ENCODE measurements at regions not wholly inside any gene's neighbourhood (a gene's known extent, or its start where the extent isn't known, plus 50 kb on each side); places are given as distances from the start of the nearest gene placed in this dataset.

DNA sequence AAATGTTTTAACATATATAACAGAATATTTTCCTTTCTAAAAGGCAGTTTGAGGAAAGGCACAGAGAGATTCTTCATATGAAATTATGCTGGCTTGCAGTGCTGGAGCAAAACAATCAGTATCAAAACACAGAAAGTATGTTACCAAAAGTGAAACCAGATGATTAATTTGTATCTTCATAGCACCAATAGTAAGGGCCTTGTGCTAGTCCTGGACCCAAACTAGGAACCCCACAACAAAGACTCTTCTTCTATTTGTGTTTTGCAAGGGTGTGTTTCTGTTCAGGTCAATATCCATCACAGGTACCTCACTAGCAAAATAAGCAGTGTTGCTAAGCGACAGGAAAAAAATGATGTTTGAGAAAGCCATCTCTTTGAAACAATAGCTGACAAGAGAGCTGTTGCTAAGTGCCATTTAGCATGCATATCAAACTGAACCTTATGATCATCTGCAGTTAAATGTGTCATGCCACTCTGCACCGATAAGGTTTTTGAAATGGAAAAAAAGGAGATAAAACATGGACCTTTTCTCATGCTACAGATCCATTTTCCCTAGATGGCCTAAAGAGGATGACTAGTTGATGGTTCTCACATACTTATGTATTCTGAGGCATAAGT, 196.2 kb upstream of the ALG10 start:
- TF ChIP-seq CEBPB (IDR thresholded peaks at IDR 0.05; ENCODE audit: low read depth) (no peak), ZNF274 (IDR thresholded peaks at IDR 0.05; ENCODE audit: low read depth, low read length) (no peak), SIN3A (IDR thresholded peaks at IDR 0.05; ENCODE audit: low read depth) (no peak), TCF7L2 (IDR thresholded peaks at IDR 0.05; ENCODE audit: borderline replicate concordance, extremely low read depth, insufficient read depth, insufficient read length) (no peak)
- TF ChIP-seq, protein P1, sequence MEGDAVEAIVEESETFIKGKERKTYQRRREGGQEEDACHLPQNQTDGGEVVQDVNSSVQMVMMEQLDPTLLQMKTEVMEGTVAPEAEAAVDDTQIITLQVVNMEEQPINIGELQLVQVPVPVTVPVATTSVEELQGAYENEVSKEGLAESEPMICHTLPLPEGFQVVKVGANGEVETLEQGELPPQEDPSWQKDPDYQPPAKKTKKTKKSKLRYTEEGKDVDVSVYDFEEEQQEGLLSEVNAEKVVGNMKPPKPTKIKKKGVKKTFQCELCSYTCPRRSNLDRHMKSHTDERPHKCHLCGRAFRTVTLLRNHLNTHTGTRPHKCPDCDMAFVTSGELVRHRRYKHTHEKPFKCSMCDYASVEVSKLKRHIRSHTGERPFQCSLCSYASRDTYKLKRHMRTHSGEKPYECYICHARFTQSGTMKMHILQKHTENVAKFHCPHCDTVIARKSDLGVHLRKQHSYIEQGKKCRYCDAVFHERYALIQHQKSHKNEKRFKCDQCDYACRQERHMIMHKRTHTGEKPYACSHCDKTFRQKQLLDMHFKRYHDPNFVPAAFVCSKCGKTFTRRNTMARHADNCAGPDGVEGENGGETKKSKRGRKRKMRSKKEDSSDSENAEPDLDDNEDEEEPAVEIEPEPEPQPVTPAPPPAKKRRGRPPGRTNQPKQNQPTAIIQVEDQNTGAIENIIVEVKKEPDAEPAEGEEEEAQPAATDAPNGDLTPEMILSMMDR (IDR thresholded peaks at IDR 0.05 in 2 of 3, conservative IDR thresholded peaks at IDR 0.05 in 1 of 3; ENCODE audit: borderline replicate concordance in 1 of 3, insufficient read depth in 1 of 3, low read depth in 2 of 3, low read length in 2 of 3): no peak
- TF ChIP-seq, protein P2, sequence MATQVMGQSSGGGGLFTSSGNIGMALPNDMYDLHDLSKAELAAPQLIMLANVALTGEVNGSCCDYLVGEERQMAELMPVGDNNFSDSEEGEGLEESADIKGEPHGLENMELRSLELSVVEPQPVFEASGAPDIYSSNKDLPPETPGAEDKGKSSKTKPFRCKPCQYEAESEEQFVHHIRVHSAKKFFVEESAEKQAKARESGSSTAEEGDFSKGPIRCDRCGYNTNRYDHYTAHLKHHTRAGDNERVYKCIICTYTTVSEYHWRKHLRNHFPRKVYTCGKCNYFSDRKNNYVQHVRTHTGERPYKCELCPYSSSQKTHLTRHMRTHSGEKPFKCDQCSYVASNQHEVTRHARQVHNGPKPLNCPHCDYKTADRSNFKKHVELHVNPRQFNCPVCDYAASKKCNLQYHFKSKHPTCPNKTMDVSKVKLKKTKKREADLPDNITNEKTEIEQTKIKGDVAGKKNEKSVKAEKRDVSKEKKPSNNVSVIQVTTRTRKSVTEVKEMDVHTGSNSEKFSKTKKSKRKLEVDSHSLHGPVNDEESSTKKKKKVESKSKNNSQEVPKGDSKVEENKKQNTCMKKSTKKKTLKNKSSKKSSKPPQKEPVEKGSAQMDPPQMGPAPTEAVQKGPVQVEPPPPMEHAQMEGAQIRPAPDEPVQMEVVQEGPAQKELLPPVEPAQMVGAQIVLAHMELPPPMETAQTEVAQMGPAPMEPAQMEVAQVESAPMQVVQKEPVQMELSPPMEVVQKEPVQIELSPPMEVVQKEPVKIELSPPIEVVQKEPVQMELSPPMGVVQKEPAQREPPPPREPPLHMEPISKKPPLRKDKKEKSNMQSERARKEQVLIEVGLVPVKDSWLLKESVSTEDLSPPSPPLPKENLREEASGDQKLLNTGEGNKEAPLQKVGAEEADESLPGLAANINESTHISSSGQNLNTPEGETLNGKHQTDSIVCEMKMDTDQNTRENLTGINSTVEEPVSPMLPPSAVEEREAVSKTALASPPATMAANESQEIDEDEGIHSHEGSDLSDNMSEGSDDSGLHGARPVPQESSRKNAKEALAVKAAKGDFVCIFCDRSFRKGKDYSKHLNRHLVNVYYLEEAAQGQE (IDR thresholded peaks at IDR 0.05; ENCODE audit: low read depth): no peak

Data from HCT116 (cell line).